ENCODE measurements at regions not wholly inside any gene's neighbourhood (a gene's known extent, or its start where the extent isn't known, plus 50 kb on each side); places are given as distances from the start of the nearest gene placed in this dataset.
A peak's percentile ranks its signal among the peaks of the same experiment; 100 is the strongest.

DNA sequence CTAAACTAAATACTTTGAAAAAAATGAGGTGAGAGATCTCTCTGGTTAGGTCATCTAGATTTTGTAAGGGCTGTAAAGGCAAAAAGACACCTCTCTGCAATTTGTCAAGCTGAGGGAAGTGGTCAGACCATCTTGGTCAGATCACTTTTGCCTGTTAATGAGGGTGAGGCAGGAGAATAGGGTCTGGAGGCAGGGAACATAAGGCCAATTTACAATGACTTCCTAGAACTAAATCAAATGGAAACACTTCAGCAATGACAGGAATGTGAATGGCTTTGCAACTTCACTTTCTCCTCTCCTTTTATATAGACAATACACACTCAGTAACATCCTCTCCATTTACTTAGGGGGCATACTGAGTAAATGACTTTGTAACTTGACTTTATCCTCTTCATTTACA, 1653.4 kb downstream of the SLITRK5 start:
- no peak overlapping the region for H3K18ac ChIP-seq (ENCODE audit: low read length)
- H3K9me3 ChIP-seq (ENCODE audit: insufficient read depth, low read depth, low read length) = no peaks in the 10 kb centered on the region
- H3K79me2 ChIP-seq (ENCODE audit: control insufficient read depth, insufficient read depth, low read length, poor library complexity) = no peaks in the 10 kb centered on the region
- H3K4me2 ChIP-seq (ENCODE audit: low read length) = no peak overlapping the region
- H2AK5ac ChIP-seq (ENCODE audit: low read length) = no peak overlapping the region
- no peak overlapping the region for H2BK12ac ChIP-seq (ENCODE audit: low read length)
- DNase-seq = no peak
- H3K27ac ChIP-seq (ENCODE audit: low read depth, low read length) = no peak overlapping the region
- no peak overlapping the region for H4K8ac ChIP-seq (ENCODE audit: low read depth, low read length)
- H4K12ac ChIP-seq (ENCODE audit: low read depth, low read length) = no peak overlapping the region
- no peak overlapping the region for H3K14ac ChIP-seq (ENCODE audit: low read length)
- H3K9ac ChIP-seq (ENCODE audit: low read length) = no peak overlapping the region
- H2AFZ ChIP-seq (ENCODE audit: insufficient read depth, low read length, poor library complexity) = no peak overlapping the region
- no peak overlapping the region for H4K91ac ChIP-seq (ENCODE audit: low read depth, low read length)
- no peaks in the 10 kb centered on the region for H3K4me1 ChIP-seq (ENCODE audit: control insufficient read depth in 1 of 2, insufficient read depth in 2 of 2, low read length in 2 of 2)
- H3K23ac ChIP-seq (ENCODE audit: low read length) = no peak overlapping the region
- H2BK5ac ChIP-seq (ENCODE audit: low read depth, low read length, poor library complexity) = no peak overlapping the region
- H3K27me3 ChIP-seq (ENCODE audit: insufficient read depth, low read length) = no peaks in the 10 kb centered on the region
- no peak overlapping the region for H3K4ac ChIP-seq (ENCODE audit: low read depth, low read length)
- H3K36me3 ChIP-seq (ENCODE audit: control insufficient read depth in 1 of 2, insufficient read depth in 2 of 2, low read length in 2 of 2) = no peaks in the 10 kb centered on the region
- no peak overlapping the region for H2BK120ac ChIP-seq (ENCODE audit: insufficient read depth, low read length, poor library complexity)
- H3K4me3 ChIP-seq (ENCODE audit: low read depth, low read length) = no peak overlapping the region
- H3K79me1 ChIP-seq (ENCODE audit: low read length) = no peaks in the 10 kb centered on the region

- WGBS (ENCODE audit: extremely low coverage, insufficient coverage, insufficient read length) = no CpG with 5 or more reads among the region's 1 CpG
- H3K36me3 ChIP-seq (ENCODE audit: control insufficient read depth in 1 of 2, insufficient read depth in 2 of 2, low read length in 2 of 2) = no peaks in the 10 kb centered on the region
- no peak overlapping the region for H3K18ac ChIP-seq (ENCODE audit: low read length)
- no peak overlapping the region for H4K8ac ChIP-seq (ENCODE audit: low read depth, low read length)
- no peak overlapping the region for H3K27ac ChIP-seq (ENCODE audit: low read depth, low read length)
- no peak overlapping the region for H2BK12ac ChIP-seq (ENCODE audit: low read length)
- no peak for DNase-seq
- H4K91ac ChIP-seq (ENCODE audit: low read depth, low read length) = no peak overlapping the region
- H2BK120ac ChIP-seq (ENCODE audit: insufficient read depth, low read length, poor library complexity) = no peak overlapping the region
- H3K23ac ChIP-seq (ENCODE audit: low read length) = no peak overlapping the region
- H3K4me2 ChIP-seq (ENCODE audit: low read length) = no peak overlapping the region
- no peak overlapping the region for H2BK5ac ChIP-seq (ENCODE audit: low read depth, low read length, poor library complexity)
- H3K79me1 ChIP-seq (ENCODE audit: low read length) = no peaks in the 10 kb centered on the region
- H2AK5ac ChIP-seq (ENCODE audit: low read length) = no peak overlapping the region
- H3K4ac ChIP-seq (ENCODE audit: low read depth, low read length) = no peak overlapping the region
- no peak overlapping the region for H3K9ac ChIP-seq (ENCODE audit: low read length)
- no peak overlapping the region for H2AFZ ChIP-seq (ENCODE audit: insufficient read depth, low read length, poor library complexity)
- H3K4me3 ChIP-seq (ENCODE audit: low read depth, low read length) = no peak overlapping the region
- H3K79me2 ChIP-seq (ENCODE audit: control insufficient read depth, insufficient read depth, low read length, poor library complexity) = no peaks in the 10 kb centered on the region
- no peak overlapping the region for H4K12ac ChIP-seq (ENCODE audit: low read depth, low read length)
- H3K4me1 ChIP-seq (ENCODE audit: control insufficient read depth in 1 of 2, insufficient read depth in 2 of 2, low read length in 2 of 2) = no peaks in the 10 kb centered on the region
- no peaks in the 10 kb centered on the region for H3K27me3 ChIP-seq (ENCODE audit: insufficient read depth, low read length)
- no peak overlapping the region for H3K14ac ChIP-seq (ENCODE audit: low read length)
- H3K9me3 ChIP-seq (ENCODE audit: insufficient read depth, low read depth, low read length) = no peaks in the 10 kb centered on the region
These were observed 1672.0 kb downstream of the SLITRK5 start for GRCh38 chr13:89343165-89343564.

DNA sequence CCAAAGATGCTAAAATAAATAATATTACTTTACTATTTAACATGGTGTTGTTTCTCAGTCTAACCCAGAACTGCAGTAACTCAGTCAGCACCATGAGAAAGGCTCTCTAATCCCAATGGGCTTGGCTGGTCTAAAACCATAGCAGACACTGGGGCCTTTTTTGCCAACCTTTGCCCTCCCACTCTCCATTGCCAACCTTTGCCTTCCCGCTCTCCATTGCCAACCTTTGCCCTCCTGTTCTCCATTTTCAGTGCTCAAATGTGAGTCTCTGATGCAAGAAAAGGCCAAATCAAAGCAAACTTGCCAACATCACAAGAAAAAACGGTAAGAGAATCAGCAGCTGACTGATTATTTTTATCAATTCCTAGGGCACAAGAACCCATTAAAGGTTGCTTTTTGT, 1681.2 kb downstream of the SLITRK5 start:
- no peak overlapping the region for H3K23ac ChIP-seq (ENCODE audit: low read length)
- no peak overlapping the region for H2BK5ac ChIP-seq (ENCODE audit: low read depth, low read length, poor library complexity)
- whole genome bisulfite sequencing (ENCODE audit: extremely low coverage, insufficient coverage, insufficient read length) = no CpG with 5 or more reads among the region's 2 CpGs

GRCh38 chr13:89361909-89362308, 1690.7 kb downstream of the SLITRK5 start:
- no peaks in the 10 kb centered on the region for H3K27me3 ChIP-seq (ENCODE audit: insufficient read depth, low read length)
- no peak overlapping the region for H3K23ac ChIP-seq (ENCODE audit: low read length)
- H3K9ac ChIP-seq (ENCODE audit: low read length) = no peak overlapping the region
- no peak overlapping the region for H2BK120ac ChIP-seq (ENCODE audit: insufficient read depth, low read length, poor library complexity)
- no peak overlapping the region for H2AFZ ChIP-seq (ENCODE audit: insufficient read depth, low read length, poor library complexity)
- no peak overlapping the region for H3K4ac ChIP-seq (ENCODE audit: low read depth, low read length)
- no peaks in the 10 kb centered on the region for H3K9me3 ChIP-seq (ENCODE audit: insufficient read depth, low read depth, low read length)
- H2AK5ac ChIP-seq (ENCODE audit: low read length) = no peak overlapping the region
- H3K18ac ChIP-seq (ENCODE audit: low read length) = no peak overlapping the region
- H3K4me2 ChIP-seq (ENCODE audit: low read length) = no peak overlapping the region
- no peak overlapping the region for H3K27ac ChIP-seq (ENCODE audit: low read depth, low read length)
- no peaks in the 10 kb centered on the region for H3K79me1 ChIP-seq (ENCODE audit: low read length)
- peak in 1 of 2 donors; percentile 1 for DNase-seq
- H3K36me3 ChIP-seq (ENCODE audit: control insufficient read depth in 1 of 2, insufficient read depth in 2 of 2, low read length in 2 of 2) = no peaks in the 10 kb centered on the region
- no peak overlapping the region for H3K4me3 ChIP-seq (ENCODE audit: low read depth, low read length)
- no peak overlapping the region for H4K12ac ChIP-seq (ENCODE audit: low read depth, low read length)
- H4K8ac ChIP-seq (ENCODE audit: low read depth, low read length) = no peak overlapping the region
- H3K14ac ChIP-seq (ENCODE audit: low read length) = no peak overlapping the region
- H3K4me1 ChIP-seq (ENCODE audit: control insufficient read depth in 1 of 2, insufficient read depth in 2 of 2, low read length in 2 of 2) = no peaks in the 10 kb centered on the region
- no peak overlapping the region for H2BK5ac ChIP-seq (ENCODE audit: low read depth, low read length, poor library complexity)
- no peak overlapping the region for H4K91ac ChIP-seq (ENCODE audit: low read depth, low read length)
- no CpG with 5 or more reads among the region's 4 CpGs for WGBS (ENCODE audit: extremely low coverage, insufficient coverage, insufficient read length)
- no peak overlapping the region for H2BK12ac ChIP-seq (ENCODE audit: low read length)
- no peaks in the 10 kb centered on the region for H3K79me2 ChIP-seq (ENCODE audit: control insufficient read depth, insufficient read depth, low read length, poor library complexity)

More for the DNA sequence above, 1681.2 kb downstream of the SLITRK5 start:
- Histone ChIP-seq H3K9ac (ENCODE audit: low read length) (no peak overlapping the region), H3K4me2 (ENCODE audit: low read length) (no peak overlapping the region), H3K79me2 (ENCODE audit: control insufficient read depth, insufficient read depth, low read length, poor library complexity) (no peaks in the 10 kb centered on the region), H2BK120ac (ENCODE audit: insufficient read depth, low read length, poor library complexity) (no peak overlapping the region), H3K4me1 (ENCODE audit: control insufficient read depth in 1 of 2, insufficient read depth in 2 of 2, low read length in 2 of 2) (no peaks in the 10 kb centered on the region), H3K27me3 (ENCODE audit: insufficient read depth, low read length) (no peaks in the 10 kb centered on the region), H3K14ac (ENCODE audit: low read length) (no peak overlapping the region), H4K8ac (ENCODE audit: low read depth, low read length) (no peak overlapping the region), H3K4me3 (ENCODE audit: low read depth, low read length) (no peak overlapping the region), H3K9me3 (ENCODE audit: insufficient read depth, low read depth, low read length) (no peaks in the 10 kb centered on the region), H4K12ac (ENCODE audit: low read depth, low read length) (no peak overlapping the region), H4K91ac (ENCODE audit: low read depth, low read length) (no peak overlapping the region), H3K79me1 (ENCODE audit: low read length) (no peaks in the 10 kb centered on the region), H2AFZ (ENCODE audit: insufficient read depth, low read length, poor library complexity) (no peak overlapping the region), H2BK12ac (ENCODE audit: low read length) (no peak overlapping the region), H3K4ac (ENCODE audit: low read depth, low read length) (no peak overlapping the region), H3K36me3 (ENCODE audit: control insufficient read depth in 1 of 2, insufficient read depth in 2 of 2, low read length in 2 of 2) (no peaks in the 10 kb centered on the region), H2AK5ac (ENCODE audit: low read length) (no peak overlapping the region), H3K18ac (ENCODE audit: low read length) (no peak overlapping the region), H3K27ac (ENCODE audit: low read depth, low read length) (no peak overlapping the region)
- no peak for DNase-seq

Data from trophoblast cell (in vitro differentiated cells and primary cell).